Stimulated activated naive CD8-positive, alpha-beta T cell treated with anti-CD3 and anti-CD28 coated beads, Interleukin-15, Interleukin-2, amounts not matched to agents 100 U/mL and 50 U/mL, for 24 hours (primary cell): ENCODE measurements at regions not wholly inside any gene's neighbourhood (a gene's known extent, or its start where the extent isn't known, plus 50 kb on each side); places are given as distances from the start of the nearest gene placed in this dataset.
"Not testable (repeated sequence)": the region's sequence is repeated elsewhere in the genome, so short reads cannot be mapped to it uniquely, and the experiment has no call there.

Source experiments
- ATAC-seq: fragments of 150-1000 bp; cut with Tn5 transposase; one replicate; pipeline ENCODE4 v1.10.0; 2021
- DNase-seq: peaks from one replicate; pipeline ENCODE4 v3.0.0; 2021

GRCh38 chr4:147247579-147247978 is 233.3 kb upstream of the EDNRA start:
- DNase-seq (no peak), ATAC-seq (no peak)

- no peak for DNase-seq
- no peak for ATAC-seq
Observed at GRCh38 chr4:147250062-147250461, 230.8 kb upstream of the EDNRA start.

DNA sequence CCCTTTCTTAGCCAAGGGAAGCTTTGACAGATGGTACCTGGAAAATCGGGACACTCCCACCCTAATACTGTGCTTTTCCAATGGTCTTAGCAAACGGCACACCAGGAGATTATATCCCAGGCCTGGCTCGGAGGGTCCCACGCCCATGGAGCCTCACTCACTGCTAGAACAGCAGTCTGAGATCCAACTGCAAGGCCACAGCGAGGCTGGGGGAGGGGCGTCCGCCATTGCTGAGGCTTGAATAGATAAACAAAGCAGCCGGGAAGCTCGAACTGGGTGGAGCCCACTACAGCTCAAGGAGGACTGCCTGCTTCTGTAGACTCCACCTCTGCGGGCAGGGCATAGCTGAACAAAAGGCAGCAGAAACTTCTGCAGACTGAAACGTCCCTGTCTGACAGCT is 225.6 kb upstream of the EDNRA start:
- not testable (repeated sequence) for ATAC-seq, DNase-seq

DNA sequence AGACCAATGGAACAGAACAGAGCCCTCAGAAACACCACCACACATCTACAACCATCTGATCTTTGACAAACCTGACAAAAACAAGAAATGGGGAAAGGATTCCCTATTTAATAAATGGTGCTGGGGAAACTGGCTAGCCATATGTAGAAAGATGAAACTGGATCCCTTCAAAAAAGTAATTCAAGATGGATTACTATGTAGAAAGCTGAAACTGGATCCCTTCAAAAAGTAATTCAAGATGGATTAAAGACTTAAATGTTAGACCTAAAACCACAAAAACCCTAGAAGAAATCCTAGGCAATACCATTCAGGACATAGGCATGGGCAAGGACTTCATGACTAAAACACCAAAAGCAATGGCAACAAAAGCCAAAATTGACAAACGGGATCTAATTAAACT is 221.6 kb upstream of the EDNRA start:
- DNase-seq, ATAC-seq: not testable (repeated sequence)

DNA sequence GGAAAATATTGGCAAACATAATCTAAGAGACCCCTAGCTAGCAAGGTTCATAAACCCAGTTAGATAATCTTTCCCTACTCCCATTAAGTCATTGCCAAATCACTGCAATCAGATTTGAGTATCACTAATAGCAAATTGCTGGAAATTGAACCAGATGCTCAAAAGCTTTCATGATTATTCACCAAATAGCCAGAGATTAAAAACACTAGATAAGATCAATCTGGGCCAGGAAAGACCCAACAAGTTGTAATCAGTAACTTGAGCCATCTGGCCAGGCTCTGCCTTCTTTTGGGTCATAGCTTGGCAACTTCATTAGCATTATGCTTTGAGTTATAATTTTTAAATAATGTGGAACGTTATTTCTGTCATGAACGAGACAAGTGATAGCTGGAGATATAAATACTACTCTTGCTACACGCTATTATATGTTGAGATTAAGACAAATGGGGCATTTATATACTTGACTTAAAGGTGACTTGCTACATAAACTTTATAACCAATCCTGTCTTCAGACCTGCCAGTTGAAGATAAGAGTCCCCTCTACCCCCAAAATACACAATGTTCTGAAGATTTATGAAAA is 196.6 kb upstream of the EDNRA start:
- no peak for DNase-seq
- no peak for ATAC-seq

DNA sequence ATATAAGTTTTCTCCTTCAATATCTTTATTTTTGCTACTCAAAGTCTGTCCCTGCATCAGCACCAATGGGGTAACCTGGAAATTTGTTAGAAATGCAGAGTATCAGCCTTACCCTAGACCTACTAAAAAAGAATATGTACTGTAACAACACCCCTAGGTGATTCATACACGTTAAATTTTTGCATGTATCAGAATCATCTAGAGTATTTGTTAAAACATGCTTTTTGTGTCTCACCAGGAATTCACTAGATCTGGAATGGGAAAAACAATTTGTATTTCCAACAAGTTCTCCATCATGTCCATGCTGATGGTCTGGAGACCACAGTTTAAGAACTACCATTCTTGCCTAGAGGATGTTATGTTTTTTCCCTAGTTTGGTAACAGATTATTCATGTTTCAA is 196.0 kb upstream of the EDNRA start:
- DNase-seq: no peak
- no peak for ATAC-seq

DNA sequence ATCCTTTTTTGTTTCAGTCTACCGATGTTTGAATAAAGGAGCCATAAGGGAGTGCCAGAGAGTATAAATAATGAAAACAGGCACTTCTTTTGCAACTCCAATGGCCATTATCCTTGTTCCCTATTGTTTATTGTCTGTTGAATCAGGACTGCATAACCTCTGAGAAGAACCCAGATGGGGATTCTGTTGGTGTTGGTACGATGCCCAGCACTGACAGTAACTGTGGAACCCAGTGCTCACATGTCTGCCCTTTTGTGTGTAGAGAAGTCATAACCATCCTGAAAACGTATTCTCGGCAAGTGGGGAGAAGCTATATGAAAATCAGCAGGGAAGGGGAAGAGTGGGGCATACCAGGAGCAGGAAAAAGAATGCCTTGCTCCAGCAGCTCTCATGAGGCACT is 195.1 kb upstream of the EDNRA start:
- DNase-seq (no peak), ATAC-seq (no peak)

- DNase-seq: no peak
- no peak for ATAC-seq
Observed at GRCh38 chr4:147286846-147287587, 193.9 kb upstream of the EDNRA start.

- no peak for DNase-seq
- ATAC-seq: no peak
Observed at GRCh38 chr4:147287588-147287890, 193.4 kb upstream of the EDNRA start.

GRCh38 chr4:147288512-147288911 is 192.4 kb upstream of the EDNRA start:
- ATAC-seq (no peak), DNase-seq (no peak)

- DNase-seq (no peak), ATAC-seq (no peak)
Observed at GRCh38 chr4:147289181-147289580, 191.7 kb upstream of the EDNRA start.

- ATAC-seq, DNase-seq: not testable (repeated sequence)
Observed at GRCh38 chr4:147292604-147293313, 188.1 kb upstream of the EDNRA start.

DNA sequence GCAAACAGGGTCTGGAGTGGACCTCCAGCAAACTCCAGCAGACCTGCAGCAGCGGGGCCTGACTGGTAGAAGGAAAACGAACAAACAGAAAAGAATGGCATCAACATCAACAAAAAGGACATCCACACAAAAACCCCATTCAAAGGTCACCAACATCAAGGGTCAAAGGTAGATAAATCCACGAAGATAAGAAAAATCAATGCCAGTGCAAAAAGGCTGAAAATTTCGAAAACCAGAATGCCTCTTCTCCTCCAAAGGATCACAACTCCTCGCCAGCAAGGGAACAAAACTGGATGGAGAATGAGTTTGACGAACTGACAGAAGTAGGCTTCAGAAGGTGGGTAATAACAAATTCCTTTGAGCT is 187.6 kb upstream of the EDNRA start:
- ATAC-seq, DNase-seq: not testable (repeated sequence)

GRCh38 chr4:147299205-147299604 is 181.7 kb upstream of the EDNRA start:
- no peak for DNase-seq
- no peak for ATAC-seq

GRCh38 chr4:147303174-147303872 is 177.6 kb upstream of the EDNRA start:
- no peak for ATAC-seq

DNA sequence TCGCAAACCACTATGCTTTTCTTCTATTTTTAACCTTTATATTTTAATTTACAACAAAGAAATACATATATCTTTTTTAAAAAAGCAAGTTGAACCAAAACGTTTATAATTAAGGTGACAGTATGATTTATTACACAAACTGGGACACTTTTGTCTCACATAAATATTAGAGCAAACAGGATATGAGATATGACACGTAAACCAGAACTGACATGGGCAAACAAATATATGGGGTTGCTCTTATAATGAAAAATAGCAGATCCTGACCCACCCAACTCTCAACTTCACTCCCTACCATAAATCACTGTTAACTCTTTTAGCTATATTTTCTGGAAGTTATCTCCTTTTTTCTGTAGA is 177.0 kb upstream of the EDNRA start:
- no peak for DNase-seq

More at GRCh38 chr4:147303174-147303872, 177.6 kb upstream of the EDNRA start:
- DNase-seq: no peak

GRCh38 chr4:147307896-147308674 is 172.8 kb upstream of the EDNRA start:
- DNase-seq (no peak), ATAC-seq (no peak)

More for the DNA sequence above, 177.0 kb upstream of the EDNRA start:
- no peak for ATAC-seq

DNA sequence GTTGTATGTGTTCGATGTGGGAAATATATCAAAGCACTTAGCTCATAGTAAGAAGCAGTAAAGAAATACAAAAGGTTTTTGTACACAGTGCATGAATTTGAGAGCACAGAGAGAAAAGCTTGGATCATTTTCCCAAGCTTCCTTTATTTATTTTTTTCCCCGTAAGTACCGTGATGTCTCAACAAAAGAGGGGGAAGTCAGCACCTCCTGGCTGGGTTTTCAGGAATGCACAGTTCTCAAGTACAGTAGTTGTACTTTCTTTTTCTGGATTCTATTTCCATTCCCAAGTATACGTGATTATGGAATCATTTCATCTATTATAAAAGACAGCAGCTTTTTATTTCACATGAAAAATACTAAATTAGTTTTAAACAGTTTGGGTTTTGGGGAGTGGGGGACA is 171.5 kb upstream of the EDNRA start:
- DNase-seq (no peak), ATAC-seq (no peak)

DNA sequence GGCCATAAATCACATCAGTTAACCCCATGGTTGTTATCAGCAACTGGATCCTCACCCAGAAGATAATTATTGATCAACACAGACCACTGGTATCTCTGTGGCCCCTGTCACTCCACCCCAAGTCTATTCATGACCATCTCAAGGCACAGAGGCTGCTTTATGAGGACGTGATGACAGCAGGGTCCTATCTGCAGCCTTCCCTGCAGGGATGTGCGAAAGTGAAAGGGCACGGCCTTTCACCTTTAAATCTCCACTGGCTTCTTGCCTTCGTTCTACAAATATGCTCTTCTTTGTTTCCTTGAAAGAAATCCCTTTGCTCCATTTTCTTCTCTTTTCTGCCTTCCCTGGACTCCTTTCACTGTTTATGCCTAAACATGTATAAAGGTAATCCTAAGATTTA is 170.6 kb upstream of the EDNRA start:
- DNase-seq (no peak), ATAC-seq (no peak)

- ATAC-seq (no peak), DNase-seq (no peak)
Observed at GRCh38 chr4:147311956-147312355, 168.9 kb upstream of the EDNRA start.

DNA sequence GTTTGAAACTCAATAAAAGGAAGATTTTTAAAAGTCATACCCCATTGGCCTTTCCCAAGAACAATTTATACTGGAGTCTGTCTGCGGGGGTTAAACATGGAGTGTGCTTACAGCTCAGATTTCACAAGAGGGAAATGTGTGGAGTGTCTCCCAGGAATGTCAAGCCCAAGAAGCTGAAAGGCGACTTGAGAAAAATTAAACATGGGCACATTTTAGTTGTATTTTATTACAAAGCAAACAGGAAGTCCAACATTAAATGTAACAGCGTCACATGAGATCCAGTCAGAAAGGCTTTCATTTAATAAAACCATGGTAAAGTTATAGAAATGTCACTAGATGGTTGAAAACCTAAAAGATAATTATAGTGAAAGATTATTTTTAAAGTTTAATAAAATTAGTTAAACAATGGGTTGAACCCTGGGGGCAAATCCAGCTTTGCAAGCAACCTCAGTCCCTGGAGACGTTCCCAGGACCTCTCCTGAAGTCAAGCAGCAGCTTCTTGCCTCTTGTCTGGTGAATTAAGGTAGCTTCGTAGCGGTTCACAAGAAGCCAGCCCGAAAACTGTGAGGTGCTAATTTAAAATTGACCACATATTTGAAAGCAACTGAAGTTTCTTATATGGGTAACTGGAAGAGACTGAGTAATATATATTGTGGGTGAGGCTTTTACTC is 168.4 kb upstream of the EDNRA start:
- ATAC-seq (no peak), DNase-seq (no peak)

- ATAC-seq (no peak), DNase-seq (no peak)
Observed at GRCh38 chr4:147313108-147313507, 167.8 kb upstream of the EDNRA start.
